Epidermal melanocyte (primary cell): ENCODE measurements at regions not wholly inside any gene's neighbourhood (a gene's known extent, or its start where the extent isn't known, plus 50 kb on each side); places are given as distances from the start of the nearest gene placed in this dataset.

Experiments
- DNase-seq: peaks from one replicate; pipeline ENCODE4 v3.0.0; 2011; ENCODE audit warnings: low spot score; ENCODE audit not compliant: insufficient read length

GRCh38 chr20:60500038-60500701 lies 541.9 kb downstream of the CDH26 start:
- no peak for DNase-seq

- no peak for DNase-seq
These were observed 542.8 kb downstream of the CDH26 start for GRCh38 chr20:60501048-60501447.

GRCh38 chr20:60502881-60503280 lies 544.7 kb downstream of the CDH26 start:
- no peak for DNase-seq

GRCh38 chr20:60505423-60505822 lies 547.2 kb downstream of the CDH26 start:
- DNase-seq, result no peak

- no peak for DNase-seq
These were observed 547.8 kb downstream of the CDH26 start for GRCh38 chr20:60506061-60506460.

GRCh38 chr20:60507087-60507694 lies 549.0 kb downstream of the CDH26 start:
- DNase-seq, result no peak

- DNase-seq, result no peak
These were observed 551.2 kb downstream of the CDH26 start for GRCh38 chr20:60509407-60509806.

GRCh38 chr20:60510356-60510755 lies 552.1 kb downstream of the CDH26 start:
- no peak for DNase-seq

- peak; percentile 27 for DNase-seq
These were observed 554.2 kb downstream of the CDH26 start for GRCh38 chr20:60512443-60512842.

- DNase-seq, result no peak
These were observed 554.9 kb downstream of the CDH26 start for GRCh38 chr20:60513141-60513540.

- DNase-seq, result no peak
These were observed 558.2 kb downstream of the CDH26 start for GRCh38 chr20:60516442-60516841.

- DNase-seq, result no peak
These were observed 559.8 kb downstream of the CDH26 start for GRCh38 chr20:60518022-60518421.

- DNase-seq, result no peak
These were observed 567.2 kb downstream of the CDH26 start for GRCh38 chr20:60525397-60525796.

- no peak for DNase-seq
These were observed 569.4 kb downstream of the CDH26 start for GRCh38 chr20:60527656-60528055.

GRCh38 chr20:60528141-60528540 lies 569.9 kb downstream of the CDH26 start:
- no peak for DNase-seq

GRCh38 chr20:60529149-60529548 lies 570.9 kb downstream of the CDH26 start:
- no peak for DNase-seq

- DNase-seq, result no peak
These were observed 577.0 kb downstream of the CDH26 start for GRCh38 chr20:60535211-60535610.

GRCh38 chr20:60540591-60540990 lies 582.4 kb downstream of the CDH26 start:
- no peak for DNase-seq

- no peak for DNase-seq
These were observed 583.8 kb downstream of the CDH26 start for GRCh38 chr20:60541991-60542390.

- DNase-seq, result no peak
These were observed 585.4 kb downstream of the CDH26 start for GRCh38 chr20:60543598-60543997.

- no peak for DNase-seq
These were observed 594.9 kb downstream of the CDH26 start for GRCh38 chr20:60553095-60553494.

- no peak for DNase-seq
These were observed 600.3 kb downstream of the CDH26 start for GRCh38 chr20:60558486-60558885.

- no peak for DNase-seq
These were observed 601.2 kb downstream of the CDH26 start for GRCh38 chr20:60559462-60559861.
